ENCODE measurements at regions not wholly inside any gene's neighbourhood (a gene's known extent, or its start where the extent isn't known, plus 50 kb on each side); places are given as distances from the start of the nearest gene placed in this dataset.

GRCh38 chr16:74160759-74161158 lies 135.9 kb upstream of the PSMD7 start:
- peaks cover 12% of the 10 kb centered on the region for H3K9me3 Mint-ChIP-seq (ENCODE audit: low read depth)

GRCh38 chr16:74153773-74154172 lies 142.8 kb upstream of the PSMD7 start:
- no peak for DNase-seq
- Mint-ChIP-seq H3K36me3 (no peaks in the 10 kb centered on the region), H3K4me1 (no peaks in the 10 kb centered on the region), H3K4me3 (no peak overlapping the region), H3K27me3 (no peaks in the 10 kb centered on the region), H3K27ac (no peak overlapping the region), H3K9me3 (ENCODE audit: low read depth) (peaks cover 2% of the 10 kb centered on the region)
- no peak for ATAC-seq
- CTCF ChIA-PET, result no interaction called here

More at GRCh38 chr16:74160759-74161158, 135.9 kb upstream of the PSMD7 start:
- CTCF ChIA-PET, result no interaction called here
- ATAC-seq (no peak), DNase-seq (no peak)
- Mint-ChIP-seq H3K27ac (no peak overlapping the region), H3K4me3 (no peak overlapping the region), H3K36me3 (no peaks in the 10 kb centered on the region), H3K27me3 (no peaks in the 10 kb centered on the region), H3K4me1 (no peaks in the 10 kb centered on the region)

GRCh38 chr16:74146643-74147042 lies 150.0 kb upstream of the PSMD7 start:
- CTCF ChIA-PET, result no interaction called here
- no peaks in the 10 kb centered on the region for H3K9me3 Mint-ChIP-seq (ENCODE audit: low read depth)
- no peaks in the 10 kb centered on the region for H3K27me3 Mint-ChIP-seq
- H3K4me3 Mint-ChIP-seq, result no peak overlapping the region
- DNase-seq (no peak), ATAC-seq (no peak)
- H3K36me3 Mint-ChIP-seq, result no peaks in the 10 kb centered on the region
- H3K27ac Mint-ChIP-seq, result no peak overlapping the region
- no peaks in the 10 kb centered on the region for H3K4me1 Mint-ChIP-seq

GRCh38 chr16:74143171-74143570 lies 153.4 kb upstream of the PSMD7 start:
- Mint-ChIP-seq H3K9me3 (ENCODE audit: low read depth) (peaks cover 3% of the 10 kb centered on the region), H3K4me1 (no peaks in the 10 kb centered on the region), H3K36me3 (no peaks in the 10 kb centered on the region), H3K4me3 (no peak overlapping the region), H3K27me3 (no peaks in the 10 kb centered on the region), H3K27ac (no peak overlapping the region)
- DNase-seq (no peak), ATAC-seq (no peak)
- CTCF ChIA-PET, result no interaction called here

GRCh38 chr16:74141015-74141414 lies 155.6 kb upstream of the PSMD7 start:
- H3K4me3 Mint-ChIP-seq, result no peak overlapping the region
- no peaks in the 10 kb centered on the region for H3K4me1 Mint-ChIP-seq
- no peak overlapping the region for H3K27ac Mint-ChIP-seq
- H3K36me3 Mint-ChIP-seq, result no peaks in the 10 kb centered on the region
- DNase-seq (no peak), ATAC-seq (no peak)
- CTCF ChIA-PET, result no interaction called here
- H3K9me3 Mint-ChIP-seq (ENCODE audit: low read depth), result peaks cover 3% of the 10 kb centered on the region
- no peaks in the 10 kb centered on the region for H3K27me3 Mint-ChIP-seq

GRCh38 chr16:74140557-74140956 lies 156.1 kb upstream of the PSMD7 start:
- H3K36me3 Mint-ChIP-seq, result no peaks in the 10 kb centered on the region
- no peak overlapping the region for H3K4me3 Mint-ChIP-seq
- H3K9me3 Mint-ChIP-seq (ENCODE audit: low read depth), result peaks cover 3% of the 10 kb centered on the region
- H3K27ac Mint-ChIP-seq, result no peak overlapping the region
- no peaks in the 10 kb centered on the region for H3K27me3 Mint-ChIP-seq
- H3K4me1 Mint-ChIP-seq, result no peaks in the 10 kb centered on the region
- no peak for DNase-seq
- no peak for ATAC-seq
- CTCF ChIA-PET, result no interaction called here

GRCh38 chr16:74123826-74124225 lies 172.8 kb upstream of the PSMD7 start:
- H3K9me3 Mint-ChIP-seq (ENCODE audit: low read depth), result no peaks in the 10 kb centered on the region
- CTCF ChIA-PET, result no interaction called here
- H3K4me1 Mint-ChIP-seq, result no peaks in the 10 kb centered on the region
- H3K27ac Mint-ChIP-seq, result no peak overlapping the region
- no peak overlapping the region for H3K4me3 Mint-ChIP-seq
- H3K36me3 Mint-ChIP-seq, result no peaks in the 10 kb centered on the region
- no peaks in the 10 kb centered on the region for H3K27me3 Mint-ChIP-seq
- ATAC-seq (no peak), DNase-seq (no peak)

- Mint-ChIP-seq H3K4me3 (no peak overlapping the region), H3K27me3 (no peaks in the 10 kb centered on the region), H3K4me1 (no peaks in the 10 kb centered on the region), H3K27ac (no peak overlapping the region), H3K9me3 (ENCODE audit: low read depth) (no peaks in the 10 kb centered on the region), H3K36me3 (no peaks in the 10 kb centered on the region)
- DNase-seq (no peak), ATAC-seq (no peak)
- CTCF ChIA-PET, result no interaction called here
Observed at GRCh38 chr16:74123195-74123594, 173.4 kb upstream of the PSMD7 start.

- CTCF ChIA-PET, result no interaction called here
- no peak overlapping the region for H3K4me3 Mint-ChIP-seq
- no peak overlapping the region for H3K27ac Mint-ChIP-seq
- H3K27me3 Mint-ChIP-seq, result no peaks in the 10 kb centered on the region
- DNase-seq (no peak), ATAC-seq (no peak)
- H3K36me3 Mint-ChIP-seq, result no peaks in the 10 kb centered on the region
- no peaks in the 10 kb centered on the region for H3K9me3 Mint-ChIP-seq (ENCODE audit: low read depth)
- H3K4me1 Mint-ChIP-seq, result no peaks in the 10 kb centered on the region
Observed at GRCh38 chr16:74117798-74118197, 178.8 kb upstream of the PSMD7 start.

- no peaks in the 10 kb centered on the region for H3K4me1 Mint-ChIP-seq
- no peak for ATAC-seq
- no peaks in the 10 kb centered on the region for H3K9me3 Mint-ChIP-seq (ENCODE audit: low read depth)
- DNase-seq, result no peak
- CTCF ChIA-PET, result no interaction called here
- H3K4me3 Mint-ChIP-seq, result no peak overlapping the region
- no peak overlapping the region for H3K27ac Mint-ChIP-seq
- no peaks in the 10 kb centered on the region for H3K36me3 Mint-ChIP-seq
- no peaks in the 10 kb centered on the region for H3K27me3 Mint-ChIP-seq
Observed at GRCh38 chr16:74113545-74113944, 183.1 kb upstream of the PSMD7 start.

- H3K4me1 Mint-ChIP-seq, result no peaks in the 10 kb centered on the region
- H3K27me3 Mint-ChIP-seq, result no peaks in the 10 kb centered on the region
- no peaks in the 10 kb centered on the region for H3K9me3 Mint-ChIP-seq (ENCODE audit: low read depth)
- CTCF ChIA-PET, result no interaction called here
- DNase-seq, result no peak
- H3K36me3 Mint-ChIP-seq, result no peaks in the 10 kb centered on the region
- ATAC-seq, result peak; percentile 30
- H3K27ac Mint-ChIP-seq, result no peak overlapping the region
- H3K4me3 Mint-ChIP-seq, result no peak overlapping the region
Observed at GRCh38 chr16:74111456-74111982, 185.1 kb upstream of the PSMD7 start.

- H3K9me3 Mint-ChIP-seq (ENCODE audit: low read depth), result no peaks in the 10 kb centered on the region
- no peaks in the 10 kb centered on the region for H3K4me1 Mint-ChIP-seq
- ATAC-seq (no peak), DNase-seq (peak; percentile 50)
- H3K27ac Mint-ChIP-seq, result no peak overlapping the region
- H3K36me3 Mint-ChIP-seq, result no peaks in the 10 kb centered on the region
- H3K4me3 Mint-ChIP-seq, result peak overlapping the region; percentile 16
- CTCF ChIA-PET, result interaction anchor here (1.4 kb wide), 1 partner anchor 1275 kb away, joined by 4 read pairs; no protein-coding TSS in a partner anchor
- no peaks in the 10 kb centered on the region for H3K27me3 Mint-ChIP-seq
Observed at GRCh38 chr16:74107795-74108610, 188.6 kb upstream of the PSMD7 start.

- Mint-ChIP-seq H3K27me3 (no peaks in the 10 kb centered on the region), H3K27ac (no peak overlapping the region), H3K36me3 (no peaks in the 10 kb centered on the region), H3K4me3 (no peak overlapping the region), H3K9me3 (ENCODE audit: low read depth) (no peaks in the 10 kb centered on the region), H3K4me1 (no peaks in the 10 kb centered on the region)
- ATAC-seq (no peak), DNase-seq (no peak)
- CTCF ChIA-PET, result no interaction called here
Observed at GRCh38 chr16:74104022-74104421, 192.6 kb upstream of the PSMD7 start.

- no peak overlapping the region for H3K4me3 Mint-ChIP-seq
- CTCF ChIA-PET, result interaction anchor here (0.5 kb wide), 1 partner anchor 808 kb away, joined by 3 read pairs; no protein-coding TSS in a partner anchor
- no peaks in the 10 kb centered on the region for H3K27me3 Mint-ChIP-seq
- H3K36me3 Mint-ChIP-seq, result no peaks in the 10 kb centered on the region
- ATAC-seq (no peak), DNase-seq (no peak)
- no peak overlapping the region for H3K27ac Mint-ChIP-seq
- H3K9me3 Mint-ChIP-seq (ENCODE audit: low read depth), result no peaks in the 10 kb centered on the region
- no peaks in the 10 kb centered on the region for H3K4me1 Mint-ChIP-seq
Observed at GRCh38 chr16:74101379-74102137, 195.1 kb upstream of the PSMD7 start.
